ENCODE measurements at regions not wholly inside any gene's neighbourhood (a gene's known extent, or its start where the extent isn't known, plus 50 kb on each side); places are given as distances from the start of the nearest gene placed in this dataset.
"Not testable (repeated sequence)": the region's sequence is repeated elsewhere in the genome, so short reads cannot be mapped to it uniquely, and the experiment has no call there.

DNA sequence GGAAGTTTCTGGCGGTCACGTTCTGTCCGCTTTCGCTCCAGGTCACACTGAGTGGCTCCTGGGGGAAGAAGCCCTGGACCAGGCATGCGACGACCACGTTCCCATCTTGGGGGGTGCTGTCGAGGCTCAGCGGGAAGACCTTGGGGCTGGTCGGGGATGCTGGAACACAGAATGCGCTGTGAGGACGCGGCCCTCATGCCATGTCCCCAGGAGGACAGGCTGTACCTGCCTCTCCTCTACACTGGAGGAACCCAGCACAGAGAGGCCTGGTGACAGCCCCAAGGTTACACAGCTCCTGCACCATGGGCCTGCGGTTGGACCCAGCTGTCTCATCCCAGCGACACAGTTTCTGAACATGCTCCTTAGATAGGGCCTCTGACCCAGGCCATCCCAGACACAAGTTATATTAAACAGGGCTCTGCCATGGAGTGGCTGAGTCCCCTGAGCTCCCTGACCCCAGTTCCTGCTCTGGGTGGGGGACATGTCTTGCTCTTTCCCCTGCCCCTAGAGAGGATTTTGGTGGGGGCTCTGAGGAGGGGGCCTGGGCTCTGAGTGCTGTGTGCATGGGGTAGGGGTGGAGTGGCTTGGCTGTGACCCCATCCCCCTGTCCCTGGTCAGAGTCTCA lies 62.0 kb downstream of the TMEM121 start:
- Histone ChIP-seq H3K4me3 (ENCODE audit: insufficient read length, low read depth) (no peak overlapping the region), H3K36me3 (ENCODE audit: insufficient read depth, insufficient read length, low read length) (no peaks in the 10 kb centered on the region), H3K27me3 (ENCODE audit: insufficient read depth, insufficient read length) (no peaks in the 10 kb centered on the region), H3K4me1 (ENCODE audit: insufficient read depth, insufficient read length) (no peaks in the 10 kb centered on the region), H3K9me3 (ENCODE audit: insufficient read depth, low read length) (no peaks in the 10 kb centered on the region), H3K9ac (ENCODE audit: insufficient read length, low read depth) (no peak overlapping the region)
- TF ChIP-seq SUZ12 (IDR thresholded peaks at IDR 0.05; ENCODE audit: extremely low read depth, insufficient read depth, insufficient read length) = no peak
- DNase-seq (ENCODE audit: low read depth, low spot score) = no peak

DNA sequence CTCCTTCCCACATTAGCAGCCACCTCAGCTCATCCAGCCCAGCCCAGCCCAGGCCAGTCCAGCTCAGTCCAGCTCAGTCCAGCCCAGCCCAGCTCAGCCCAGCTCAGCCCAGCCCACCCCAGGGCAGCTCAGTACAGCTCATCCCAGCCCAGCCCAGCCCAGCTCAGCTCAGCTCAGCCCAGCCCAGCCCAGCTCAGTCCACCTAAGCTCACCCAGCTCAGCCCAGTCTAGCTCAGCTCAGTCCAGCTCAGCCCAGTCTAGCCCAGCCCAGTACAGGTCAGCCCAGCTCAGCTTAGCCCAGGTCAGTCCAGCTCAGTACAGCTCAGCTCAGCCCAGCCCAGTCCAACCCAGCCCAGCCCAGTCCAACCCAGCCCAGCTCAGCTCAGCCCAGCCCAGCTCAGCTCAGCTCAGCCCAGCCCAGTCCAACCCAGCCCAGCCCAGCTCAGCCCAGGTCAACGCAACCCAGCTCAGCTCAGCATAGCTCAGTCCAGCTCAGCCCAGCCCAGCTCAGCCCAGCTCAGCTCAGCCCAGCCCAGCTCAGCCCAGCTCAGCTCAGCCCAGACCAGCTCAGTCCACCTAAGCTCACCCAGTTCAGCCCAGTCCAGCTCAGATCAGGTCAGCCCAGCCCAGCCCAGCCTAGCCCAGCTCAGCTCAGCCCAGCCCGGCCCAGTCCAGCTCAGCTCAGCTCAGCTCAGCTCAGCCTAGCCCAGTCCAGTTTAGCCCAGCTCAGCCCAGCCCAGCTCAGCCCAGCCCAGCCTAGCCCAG lies 63.0 kb downstream of the TMEM121 start:
- Histone ChIP-seq H3K27me3 (ENCODE audit: insufficient read depth, insufficient read length) (no peaks in the 10 kb centered on the region), H3K9ac (ENCODE audit: insufficient read length, low read depth) (no peak overlapping the region), H3K4me1 (ENCODE audit: insufficient read depth, insufficient read length) (no peaks in the 10 kb centered on the region), H3K4me3 (ENCODE audit: insufficient read length, low read depth) (no peak overlapping the region), H3K9me3 (ENCODE audit: insufficient read depth, low read length) (no peaks in the 10 kb centered on the region), H3K36me3 (ENCODE audit: insufficient read depth, insufficient read length, low read length) (no peaks in the 10 kb centered on the region)
- TF ChIP-seq SUZ12 (IDR thresholded peaks at IDR 0.05; ENCODE audit: extremely low read depth, insufficient read depth, insufficient read length) (no peak), YY1 (IDR thresholded peaks at IDR 0.05; ENCODE audit: insufficient read depth, insufficient read length) (no peak), ZNF274 (IDR thresholded peaks at IDR 0.05; ENCODE audit: low read depth, low read length) (no peak)
- DNase-seq (ENCODE audit: low read depth, low spot score) = no peak

DNA sequence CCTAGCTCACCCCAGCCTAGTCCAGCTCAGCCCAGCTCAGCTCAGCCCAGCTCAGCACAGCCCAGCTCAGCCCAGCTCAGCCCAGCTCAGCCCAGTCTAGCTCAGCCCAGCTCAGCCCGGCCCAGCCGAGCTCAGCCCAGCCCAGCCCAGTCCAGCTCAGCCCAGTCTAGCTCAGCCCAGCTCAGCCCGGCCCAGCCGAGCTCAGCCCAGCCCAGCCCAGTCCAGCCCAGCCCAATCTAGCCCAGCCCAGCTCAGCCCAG lies 63.5 kb downstream of the TMEM121 start:
- not testable (repeated sequence) for H3K9me3 ChIP-seq (ENCODE audit: insufficient read depth, low read length); H3K4me3 ChIP-seq (ENCODE audit: insufficient read length, low read depth); H3K36me3 ChIP-seq (ENCODE audit: insufficient read depth, insufficient read length, low read length); DNase-seq (ENCODE audit: low read depth, low spot score); H3K27me3 ChIP-seq (ENCODE audit: insufficient read depth, insufficient read length); H3K9ac ChIP-seq (ENCODE audit: insufficient read length, low read depth); H3K4me1 ChIP-seq (ENCODE audit: insufficient read depth, insufficient read length)

DNA sequence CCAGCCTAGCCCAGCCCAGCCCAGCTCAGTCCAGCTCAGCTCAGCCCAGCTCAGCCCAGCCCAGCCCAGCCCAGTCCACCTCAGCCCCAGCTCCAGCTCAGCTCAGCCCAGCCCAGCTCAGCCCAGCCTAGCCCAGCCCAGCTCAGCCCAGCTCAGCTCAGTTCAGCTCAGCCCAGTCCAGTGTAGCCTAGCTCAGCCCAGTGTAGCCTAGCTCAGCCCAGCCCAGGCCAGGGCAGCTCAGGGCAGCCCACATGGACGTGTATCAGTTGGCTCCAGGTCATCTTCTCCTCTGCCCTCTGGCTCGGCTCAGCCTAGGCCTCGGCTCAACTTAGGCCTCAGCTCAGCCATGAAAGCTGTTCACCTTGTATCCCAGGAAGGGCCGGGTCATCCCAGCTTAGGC lies 64.7 kb downstream of the TMEM121 start:
- no peak overlapping the region for H3K4me3 ChIP-seq (ENCODE audit: insufficient read length, low read depth)
- no peaks in the 10 kb centered on the region for H3K27me3 ChIP-seq (ENCODE audit: insufficient read depth, insufficient read length)
- H3K36me3 ChIP-seq (ENCODE audit: insufficient read depth, insufficient read length, low read length) = no peaks in the 10 kb centered on the region
- H3K9me3 ChIP-seq (ENCODE audit: insufficient read depth, low read length) = no peaks in the 10 kb centered on the region
- DNase-seq (ENCODE audit: low read depth, low spot score) = no peak
- no peak overlapping the region for H3K9ac ChIP-seq (ENCODE audit: insufficient read length, low read depth)
- no peaks in the 10 kb centered on the region for H3K4me1 ChIP-seq (ENCODE audit: insufficient read depth, insufficient read length)
- TF ChIP-seq SUZ12 (IDR thresholded peaks at IDR 0.05; ENCODE audit: extremely low read depth, insufficient read depth, insufficient read length) = no peak

DNA sequence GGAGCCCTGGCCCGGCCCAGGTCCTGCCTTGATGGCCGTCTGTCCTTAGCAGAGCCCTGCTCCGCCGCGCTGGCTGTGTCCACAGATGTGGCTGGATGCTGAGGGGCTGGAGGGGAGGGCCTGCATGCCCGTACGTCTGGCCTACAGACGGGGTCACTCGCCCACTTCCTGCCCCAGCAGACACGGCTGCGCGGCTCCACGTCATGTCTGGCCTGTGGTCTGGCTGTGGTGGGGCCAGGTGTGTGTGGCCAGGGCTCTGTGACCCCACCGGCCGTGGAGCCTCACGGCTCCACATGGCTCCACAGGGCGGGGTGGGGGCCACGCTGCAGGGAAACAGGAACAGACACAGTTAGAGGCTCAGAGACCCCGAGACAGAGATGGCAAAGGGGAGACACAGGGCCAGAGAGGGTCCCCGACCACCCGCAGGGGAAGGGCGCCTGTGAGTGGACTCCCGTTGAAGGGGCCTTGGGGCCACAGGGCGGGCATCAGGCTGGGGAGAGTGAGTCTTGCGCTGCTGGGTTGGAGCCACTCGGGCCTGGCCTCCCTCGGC lies 65.5 kb downstream of the TMEM121 start:
- not testable (repeated sequence) for H3K27me3 ChIP-seq (ENCODE audit: insufficient read depth, insufficient read length); H3K36me3 ChIP-seq (ENCODE audit: insufficient read depth, insufficient read length, low read length); H3K9ac ChIP-seq (ENCODE audit: insufficient read length, low read depth); H3K4me1 ChIP-seq (ENCODE audit: insufficient read depth, insufficient read length); H3K4me3 ChIP-seq (ENCODE audit: insufficient read length, low read depth); DNase-seq (ENCODE audit: low read depth, low spot score); H3K9me3 ChIP-seq (ENCODE audit: insufficient read depth, low read length)

DNA sequence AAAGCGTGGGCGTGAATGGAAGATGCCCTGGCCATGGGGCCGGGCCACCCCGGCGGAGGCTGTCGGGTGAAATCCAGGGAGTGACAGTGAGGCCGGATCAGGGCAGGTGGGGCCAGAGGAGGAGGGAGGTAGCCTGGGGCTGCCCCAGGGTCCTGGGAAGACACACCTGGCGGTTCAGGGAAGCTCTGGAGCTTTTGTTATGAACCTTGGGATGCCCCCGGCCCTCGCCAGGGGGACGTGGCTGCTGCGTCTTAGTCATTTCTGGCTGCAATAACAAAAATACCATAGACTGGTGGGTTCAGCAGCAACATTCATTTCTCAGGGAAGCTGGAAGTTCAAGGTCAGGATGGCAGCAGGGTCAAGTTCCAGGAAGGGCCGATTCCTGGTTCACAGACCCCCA lies 66.3 kb downstream of the TMEM121 start:
- H3K9ac ChIP-seq (ENCODE audit: insufficient read length, low read depth); H3K27me3 ChIP-seq (ENCODE audit: insufficient read depth, insufficient read length); H3K4me3 ChIP-seq (ENCODE audit: insufficient read length, low read depth); H3K9me3 ChIP-seq (ENCODE audit: insufficient read depth, low read length); H3K36me3 ChIP-seq (ENCODE audit: insufficient read depth, insufficient read length, low read length); H3K4me1 ChIP-seq (ENCODE audit: insufficient read depth, insufficient read length); DNase-seq (ENCODE audit: low read depth, low spot score): not testable (repeated sequence)

DNA sequence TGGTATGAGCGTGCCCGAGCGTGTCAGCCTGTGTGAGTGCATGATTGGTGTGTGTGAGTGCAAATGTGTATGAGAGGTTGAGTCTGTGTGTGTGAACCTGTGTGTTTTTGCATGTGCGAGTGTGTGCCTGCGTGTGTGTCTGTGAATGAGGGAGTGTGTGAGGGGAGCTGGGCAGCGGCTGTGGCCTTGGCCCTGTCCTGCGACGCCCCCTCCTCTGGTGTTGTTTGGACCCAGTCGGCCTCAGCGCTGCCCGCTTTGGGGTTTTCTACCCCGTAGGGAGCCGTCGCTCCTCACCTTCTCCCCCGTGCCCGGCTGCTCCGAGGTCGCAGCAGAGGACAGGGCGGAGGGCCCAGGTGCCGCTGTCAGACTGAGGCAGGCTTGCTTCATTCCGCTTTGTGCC lies 69.0 kb downstream of the TMEM121 start:
- DNase-seq (ENCODE audit: low read depth, low spot score); H3K4me3 ChIP-seq (ENCODE audit: insufficient read length, low read depth); H3K9me3 ChIP-seq (ENCODE audit: insufficient read depth, low read length); H3K27me3 ChIP-seq (ENCODE audit: insufficient read depth, insufficient read length); H3K9ac ChIP-seq (ENCODE audit: insufficient read length, low read depth); H3K4me1 ChIP-seq (ENCODE audit: insufficient read depth, insufficient read length); H3K36me3 ChIP-seq (ENCODE audit: insufficient read depth, insufficient read length, low read length): not testable (repeated sequence)

DNA sequence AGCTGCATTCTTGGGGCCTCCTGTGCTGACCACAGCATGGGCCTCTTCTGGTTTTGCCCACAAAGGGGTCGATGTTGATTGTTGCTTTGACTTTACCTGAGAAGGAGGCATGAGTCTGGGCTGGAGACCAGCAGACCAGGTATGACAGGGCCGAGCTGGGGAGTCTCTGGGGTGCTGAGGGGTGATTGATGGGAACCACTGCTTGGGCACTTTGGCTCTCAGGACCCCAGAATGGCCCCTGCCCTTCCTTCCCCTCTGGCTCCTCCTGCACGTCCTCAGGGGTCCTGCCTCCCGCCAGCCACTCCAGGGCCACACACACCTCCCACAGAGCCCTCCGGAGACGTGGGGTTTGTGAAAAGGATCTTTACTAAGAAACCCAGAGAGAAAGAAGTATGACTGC lies 70.0 kb downstream of the TMEM121 start:
- H3K9me3 ChIP-seq (ENCODE audit: insufficient read depth, low read length); H3K9ac ChIP-seq (ENCODE audit: insufficient read length, low read depth); DNase-seq (ENCODE audit: low read depth, low spot score); H3K27me3 ChIP-seq (ENCODE audit: insufficient read depth, insufficient read length); H3K36me3 ChIP-seq (ENCODE audit: insufficient read depth, insufficient read length, low read length); H3K4me3 ChIP-seq (ENCODE audit: insufficient read length, low read depth); H3K4me1 ChIP-seq (ENCODE audit: insufficient read depth, insufficient read length): not testable (repeated sequence)

DNA sequence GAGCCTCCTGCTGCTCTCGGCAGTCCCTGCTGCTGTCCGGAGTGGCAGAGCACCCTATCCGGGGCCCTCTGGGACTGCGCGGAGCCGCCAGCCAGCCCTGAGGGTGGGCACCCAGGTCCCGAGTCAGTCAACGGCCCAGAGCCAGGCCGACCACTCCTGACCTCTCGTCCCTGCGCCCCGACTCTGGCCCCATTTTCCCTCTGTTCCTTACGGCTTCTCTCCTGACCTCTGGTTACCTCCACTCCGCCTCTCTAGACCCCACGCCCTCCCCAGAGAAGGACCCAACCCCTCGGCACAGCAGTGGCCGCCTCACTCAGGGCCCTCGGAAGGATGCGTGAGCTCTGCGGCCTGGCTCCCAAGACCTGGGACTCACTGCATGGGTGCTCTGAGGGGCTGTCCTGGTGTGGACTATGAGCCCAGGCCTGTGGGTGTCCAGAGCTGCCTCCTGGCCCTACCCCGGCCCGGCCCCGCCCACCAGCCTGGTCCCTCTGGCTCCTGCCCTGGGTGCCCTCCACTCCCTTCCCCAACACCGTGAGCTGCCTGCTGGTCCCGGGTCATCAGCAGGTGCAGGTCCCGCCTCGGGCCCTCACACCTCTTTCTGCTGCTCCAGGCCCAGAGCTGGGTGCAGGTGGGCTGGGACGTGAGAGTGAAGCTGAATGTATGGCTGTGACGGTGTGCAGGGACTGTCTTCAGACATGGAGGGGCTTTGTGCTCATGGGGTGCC lies 71.8 kb downstream of the TMEM121 start:
- H3K4me1 ChIP-seq (ENCODE audit: insufficient read depth, insufficient read length); DNase-seq (ENCODE audit: low read depth, low spot score); H3K4me3 ChIP-seq (ENCODE audit: insufficient read length, low read depth); H3K9me3 ChIP-seq (ENCODE audit: insufficient read depth, low read length); H3K27me3 ChIP-seq (ENCODE audit: insufficient read depth, insufficient read length); H3K36me3 ChIP-seq (ENCODE audit: insufficient read depth, insufficient read length, low read length); H3K9ac ChIP-seq (ENCODE audit: insufficient read length, low read depth): not testable (repeated sequence)

DNA sequence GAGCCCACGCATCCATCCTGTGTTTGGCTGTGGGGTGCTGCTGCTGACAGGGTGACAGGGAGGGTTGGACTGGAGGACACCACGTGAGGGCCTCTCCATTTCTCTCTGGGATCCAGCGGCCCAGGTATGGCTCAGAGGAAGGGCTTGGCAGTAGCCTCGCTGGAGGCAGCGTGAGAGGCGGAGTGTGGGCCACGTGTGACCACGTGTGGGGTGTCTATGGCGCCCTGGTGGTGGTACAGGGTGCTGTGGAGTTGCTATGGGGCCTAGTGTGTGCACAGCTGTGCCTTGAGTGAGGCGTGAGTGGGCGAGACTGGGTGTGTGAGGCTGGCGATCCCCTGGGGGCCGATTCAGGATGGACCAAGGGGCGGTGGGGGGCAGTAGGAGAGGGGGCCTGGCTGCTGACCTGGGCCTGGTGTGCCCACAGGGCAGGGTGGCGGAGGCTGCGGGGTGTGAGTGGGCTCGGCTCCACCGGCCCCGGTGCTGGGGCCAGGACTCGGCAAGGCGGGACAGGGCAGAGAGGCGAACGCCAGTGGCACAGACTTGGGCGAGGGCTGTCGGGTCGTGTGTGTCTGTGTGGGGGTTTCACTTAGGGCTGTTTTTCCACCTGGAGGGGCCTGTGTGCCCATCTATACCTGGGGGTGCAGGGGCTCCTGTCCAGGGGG lies 72.7 kb downstream of the TMEM121 start:
- H3K36me3 ChIP-seq (ENCODE audit: insufficient read depth, insufficient read length, low read length); H3K9ac ChIP-seq (ENCODE audit: insufficient read length, low read depth); H3K4me3 ChIP-seq (ENCODE audit: insufficient read length, low read depth); H3K4me1 ChIP-seq (ENCODE audit: insufficient read depth, insufficient read length); H3K9me3 ChIP-seq (ENCODE audit: insufficient read depth, low read length); H3K27me3 ChIP-seq (ENCODE audit: insufficient read depth, insufficient read length); DNase-seq (ENCODE audit: low read depth, low spot score): not testable (repeated sequence)

All from NT2/D1 (cell line).